Sigmoid colon (tissue), 6 donors: ENCODE measurements at regions not wholly inside any gene's neighbourhood (a gene's known extent, or its start where the extent isn't known, plus 50 kb on each side); places are given as distances from the start of the nearest gene placed in this dataset.

Experiments used
- DNase-seq: peaks from one replicate; pipeline ENCODE4 v3.0.0-alpha.2; 2019
- H3K27ac ChIP-seq, 4 donors: fragments of 200-600 bp; sonication (generic); one replicate each; pipeline ENCODE4 v1.5.1; 2016 to 2019; ENCODE audit warnings: mild to moderate bottlenecking in 1 of 4
- H3K27me3 ChIP-seq, 3 donors: fragments of 200-600 bp; sonication (generic); one replicate each; pipeline ENCODE4 v1.5.1; 2019; ENCODE audit warnings: mild to moderate bottlenecking in 1 of 3
- H3K36me3 ChIP-seq, 4 donors: fragments of 200-600 bp; sonication (generic); one replicate each; pipeline ENCODE4 v1.5.1; 2016 to 2019
- H3K4me1 ChIP-seq, 4 donors: fragments of 200-600 bp; sonication (generic); one replicate each; pipeline ENCODE4 v1.5.1; 2017 to 2019
- H3K4me3 ChIP-seq, 4 donors: fragments of 200-600 bp; sonication (generic); one replicate each; pipeline ENCODE4 v1.5.1; 2017 to 2019; ENCODE audit warnings: mild to moderate bottlenecking in 2 of 4, moderate library complexity in 1 of 4
- H3K9me3 ChIP-seq, 4 donors: fragments of 200-600 bp in 3 of 4; sonication (generic) in 3 of 4; one replicate each; pipeline versions ENCODE4 v1.5.1 to v1.6.1; 2013 to 2019
- CTCF ChIP-seq, 4 experiments: fragments of 450-650 bp in 3 of 4; fragments of 200-600 bp in 1 of 4; IDR thresholded peaks; one replicate each; pipeline ENCODE4 v1.5.1; 2016 to 2019; ENCODE audit warnings: antibody characterized with exemption in 4 of 4, mild to moderate bottlenecking in 3 of 4, moderate library complexity in 2 of 4
- EP300 ChIP-seq, 4 donors: sonication (generic); formaldehyde crosslinking; IDR thresholded peaks; one replicate each; pipeline ENCODE4 v1.6.1; 2017; ENCODE audit warnings: antibody characterized with exemption in 4 of 4
- POLR2A ChIP-seq, 2 donors: fragments of 450-650 bp; IDR thresholded peaks; one replicate each; pipeline ENCODE4 v1.6.1; 2016; ENCODE audit warnings: antibody characterized with exemption in 2 of 2, mild to moderate bottlenecking in 2 of 2, moderate library complexity in 2 of 2
- POLR2AphosphoS5 ChIP-seq, 4 donors: sonication (generic); formaldehyde crosslinking; IDR thresholded peaks; one replicate each; pipeline ENCODE4 v1.6.1; 2017; ENCODE audit warnings: antibody characterized with exemption in 4 of 4
- WGBS, 2 donors: extraction: QIAGEN DNeasy Blood & Tissue Kit; methylation state at CpG; one replicate each; pipeline ENCODE4 v1.1.7; 2013; 5-methylcytosine and 5-hydroxymethylcytosine counted together
- intact Hi-C: fragments of 100-400 bp; cut with DNase I; formaldehyde crosslinking; loops from one replicate; pipeline ENCODE4 v1.15.1; 2023
- donor health status: healthy with polysubstance abuse.
- donor health status: healthy.

- intact Hi-C loops, result no loop called here
- no peak for DNase-seq
- Histone ChIP-seq H3K4me3 (no peak overlapping the region), H3K9me3 (no peaks in the 10 kb centered on the region), H3K27ac (no peak overlapping the region), H3K27me3 (no peaks in the 10 kb centered on the region), H3K4me1 (peaks cover 0 to 18% (median 5%) of the 10 kb centered on the region in 4 donors), H3K36me3 (no peaks in the 10 kb centered on the region)
- TF ChIP-seq POLR2AphosphoS5 (IDR thresholded peaks at IDR 0.05), result no peak
- TF ChIP-seq POLR2A (IDR thresholded peaks at IDR 0.05), result no peak
- TF ChIP-seq CTCF (IDR thresholded peaks at IDR 0.05), result no peak
- WGBS, 2 donors, result 88 to 94% methylated on average over 1 of the region's 1 CpG
Observed at GRCh38 chr3:36219398-36219797, 160.9 kb upstream of the STAC start.

DNA sequence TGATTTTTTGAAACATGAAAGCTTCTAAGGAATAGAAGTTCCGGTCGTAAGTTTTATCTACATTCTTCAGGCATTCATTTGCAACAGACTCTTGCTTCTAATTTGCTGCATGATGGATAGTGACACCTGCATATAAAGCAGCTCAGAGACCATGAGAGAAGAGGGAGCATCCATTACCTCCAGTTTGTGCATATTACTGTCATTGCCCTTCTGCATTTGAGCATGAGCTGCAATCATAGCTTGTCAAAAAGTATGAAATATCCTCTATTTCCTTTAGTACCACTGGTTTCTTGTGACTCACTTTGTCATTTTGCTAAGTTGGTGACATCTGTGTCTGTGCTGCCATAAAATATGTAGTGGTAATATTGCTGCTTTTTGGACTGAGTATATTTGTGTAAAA, 160.1 kb upstream of the STAC start:
- Histone ChIP-seq H3K4me1 (peaks cover 0 to 12% (median 1%) of the 10 kb centered on the region in 4 donors), H3K36me3 (no peaks in the 10 kb centered on the region), H3K27me3 (no peaks in the 10 kb centered on the region), H3K4me3 (no peak overlapping the region), H3K27ac (no peak overlapping the region), H3K9me3 (no peaks in the 10 kb centered on the region)
- WGBS, 2 donors, result 96 to 98% methylated on average over 2 of the region's 2 CpGs
- DNase-seq, result no peak
- intact Hi-C loops, result no loop called here
- TF ChIP-seq POLR2AphosphoS5 (IDR thresholded peaks at IDR 0.05), result no peak
- TF ChIP-seq EP300 (IDR thresholded peaks at IDR 0.05), result no peak
- no peak for TF ChIP-seq POLR2A (IDR thresholded peaks at IDR 0.05)
- TF ChIP-seq CTCF (IDR thresholded peaks at IDR 0.05), result no peak

DNA sequence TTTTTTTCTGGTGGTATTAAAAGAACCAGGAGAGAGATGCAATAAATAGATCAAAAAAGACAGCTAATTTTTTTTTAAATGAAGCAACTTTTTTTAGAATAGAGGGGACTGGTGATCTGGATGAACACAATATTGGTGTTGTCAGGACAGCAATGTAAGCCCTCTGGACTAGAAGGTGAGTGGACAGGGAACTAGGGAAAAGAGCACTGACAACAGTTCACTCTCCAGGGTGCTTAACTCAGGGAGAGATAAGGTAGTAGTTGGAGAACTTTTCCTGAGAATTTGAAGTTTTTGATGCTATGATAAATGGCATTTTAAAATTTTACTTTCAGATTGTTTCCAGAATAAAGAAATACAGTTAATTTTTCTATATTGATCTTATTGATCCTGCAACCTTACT, 158.3 kb upstream of the STAC start:
- no peak for TF ChIP-seq CTCF (IDR thresholded peaks at IDR 0.05)
- TF ChIP-seq EP300 (IDR thresholded peaks at IDR 0.05), result no peak
- no peak for TF ChIP-seq POLR2AphosphoS5 (IDR thresholded peaks at IDR 0.05)
- no peak for TF ChIP-seq POLR2A (IDR thresholded peaks at IDR 0.05)
- intact Hi-C loops, result no loop called here

DNA sequence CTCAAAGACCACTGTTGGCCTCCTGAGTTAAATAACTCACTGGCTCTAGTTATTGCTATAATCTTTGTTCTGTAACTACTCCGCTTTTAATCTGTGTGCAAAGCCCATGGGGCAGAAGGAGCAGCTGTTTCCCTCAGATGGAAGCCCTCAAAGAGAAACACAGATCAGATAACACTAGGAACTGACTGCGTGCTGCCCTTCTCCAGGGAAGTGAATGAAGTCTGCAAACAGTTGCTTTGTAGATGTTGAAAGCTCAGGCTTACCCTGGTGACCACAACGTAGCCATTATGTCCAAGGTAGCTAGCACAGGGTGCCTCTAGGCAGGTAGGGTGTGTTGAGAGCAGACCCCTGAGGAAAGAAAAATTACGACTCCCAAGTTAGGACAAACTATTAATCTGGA, 152.3 kb upstream of the STAC start:
- no peaks in the 10 kb centered on the region for H3K4me1 ChIP-seq
- no peak overlapping the region for H3K27ac ChIP-seq
- intact Hi-C loops, result no loop called here
- no peaks in the 10 kb centered on the region for H3K9me3 ChIP-seq
- WGBS, 2 donors, result 39 to 54% methylated on average over 4 of the region's 4 CpGs
- H3K4me3 ChIP-seq, result no peak overlapping the region
- no peaks in the 10 kb centered on the region for H3K27me3 ChIP-seq
- DNase-seq, result no peak
- H3K36me3 ChIP-seq, result no peaks in the 10 kb centered on the region
- no peak for TF ChIP-seq CTCF (IDR thresholded peaks at IDR 0.05)
- no peak for TF ChIP-seq POLR2AphosphoS5 (IDR thresholded peaks at IDR 0.05)
- no peak for TF ChIP-seq POLR2A (IDR thresholded peaks at IDR 0.05)
- no peak for TF ChIP-seq EP300 (IDR thresholded peaks at IDR 0.05)

More for the DNA sequence above, 158.3 kb upstream of the STAC start:
- H3K27me3 ChIP-seq, result no peaks in the 10 kb centered on the region
- no peak for DNase-seq
- H3K9me3 ChIP-seq, result no peaks in the 10 kb centered on the region
- no peak overlapping the region for H3K27ac ChIP-seq
- peaks cover 0 to 4% (median 0%) of the 10 kb centered on the region in 4 donors for H3K4me1 ChIP-seq
- no peak overlapping the region for H3K4me3 ChIP-seq
- H3K36me3 ChIP-seq, result no peaks in the 10 kb centered on the region

DNA sequence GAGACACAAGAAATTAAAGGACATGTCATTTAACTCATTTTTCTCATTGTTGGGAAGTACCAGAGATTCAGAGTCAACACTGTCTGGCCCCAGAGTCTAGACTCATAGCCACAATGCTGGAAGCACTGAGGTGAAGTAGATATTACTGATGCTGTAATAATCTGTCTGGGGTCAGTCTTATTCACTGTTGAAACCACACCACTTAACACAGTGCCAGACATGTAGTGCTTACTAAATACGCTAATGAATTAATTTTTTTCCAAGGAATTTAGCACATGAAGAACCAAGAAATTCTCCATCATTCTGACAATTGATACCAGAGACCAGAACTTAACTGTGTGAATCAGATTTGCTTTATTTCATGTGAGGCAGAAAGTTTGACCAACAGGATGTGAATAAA, 150.8 kb upstream of the STAC start:
- 91 to 93% methylated on average over 1 of the region's 1 CpG for WGBS, 2 donors
- H3K27ac ChIP-seq, result no peak overlapping the region

More for the DNA sequence above, 150.8 kb upstream of the STAC start:
- intact Hi-C loops, result no loop called here
- TF ChIP-seq CTCF (IDR thresholded peaks at IDR 0.05) (no peak), POLR2AphosphoS5 (IDR thresholded peaks at IDR 0.05) (no peak), EP300 (IDR thresholded peaks at IDR 0.05) (no peak), POLR2A (IDR thresholded peaks at IDR 0.05) (no peak)
- H3K9me3 ChIP-seq, result no peaks in the 10 kb centered on the region
- no peaks in the 10 kb centered on the region for H3K4me1 ChIP-seq
- no peak for DNase-seq
- no peaks in the 10 kb centered on the region for H3K36me3 ChIP-seq
- H3K27me3 ChIP-seq, result no peaks in the 10 kb centered on the region
- no peak overlapping the region for H3K4me3 ChIP-seq
